GM18951 (cell line): ENCODE measurements at regions not wholly inside any gene's neighbourhood (a gene's known extent, or its start where the extent isn't known, plus 50 kb on each side); places are given as distances from the start of the nearest gene placed in this dataset.
"Not testable (repeated sequence)": the region's sequence is repeated elsewhere in the genome, so short reads cannot be mapped to it uniquely, and the experiment has no call there.

Experiments
- POLR2A ChIP-seq: IDR thresholded peaks from 4 replicates; pipeline ENCODE4 v1.6.1; 2011; ENCODE audit warnings: mild to moderate bottlenecking; ENCODE audit not compliant: insufficient read length, insufficient read depth; ENCODE audit errors: extremely low read depth
- in situ Hi-C: fragments of 300-500 bp; cut with MboI; formaldehyde crosslinking; loops from one replicate; pipeline ENCODE4 v1.12.0; 2022; ENCODE audit warnings: low sequenced_read_pairs, mixed read lengths, inconsistent platforms; ENCODE audit not compliant: unreplicated experiment

GRCh38 chr11:50186146-50186545 lies 153.5 kb downstream of the OR4C45 start:
- in situ Hi-C loops, result no loop called here
- no peak for TF ChIP-seq POLR2A

- in situ Hi-C loops, result no loop called here
- TF ChIP-seq POLR2A, result no peak
Observed at GRCh38 chr11:50187220-50187619, 154.5 kb downstream of the OR4C45 start.

- in situ Hi-C loops, result no loop called here
- TF ChIP-seq POLR2A, result no peak
Observed at GRCh38 chr11:50188040-50188439, 155.4 kb downstream of the OR4C45 start.

- TF ChIP-seq POLR2A, result no peak
- in situ Hi-C loops, result no loop called here
Observed at GRCh38 chr11:50192743-50193142, 160.1 kb downstream of the OR4C45 start.

- in situ Hi-C loops, result no loop called here
- no peak for TF ChIP-seq POLR2A
Observed at GRCh38 chr11:50214376-50214775, 181.7 kb downstream of the OR4C45 start.

- TF ChIP-seq POLR2A, result no peak
- in situ Hi-C loops, result no loop called here
Observed at GRCh38 chr11:50220651-50221050, 188.0 kb downstream of the OR4C45 start.

GRCh38 chr11:50238368-50238767 lies 205.7 kb downstream of the OR4C45 start:
- in situ Hi-C loops, result not testable (repeated sequence)

- no peak for TF ChIP-seq POLR2A
- in situ Hi-C loops, result no loop called here
Observed at GRCh38 chr11:50246183-50246582, 213.5 kb downstream of the OR4C45 start.

- in situ Hi-C loops, result no loop called here
- no peak for TF ChIP-seq POLR2A
Observed at GRCh38 chr11:50246699-50247098, 214.0 kb downstream of the OR4C45 start.

GRCh38 chr11:50247309-50247874 lies 214.7 kb downstream of the OR4C45 start:
- TF ChIP-seq POLR2A, result no peak
- in situ Hi-C loops, result no loop called here

- in situ Hi-C loops, result no loop called here
Observed at GRCh38 chr11:50267851-50268250, 235.2 kb downstream of the OR4C45 start.

GRCh38 chr11:50275133-50275532 lies 242.5 kb downstream of the OR4C45 start:
- in situ Hi-C loops, result no loop called here
- TF ChIP-seq POLR2A, result no peak

More at GRCh38 chr11:50267851-50268250, 235.2 kb downstream of the OR4C45 start:
- no peak for TF ChIP-seq POLR2A

- TF ChIP-seq POLR2A, result no peak
- in situ Hi-C loops, result no loop called here
Observed at GRCh38 chr11:50278756-50279155, 246.1 kb downstream of the OR4C45 start.

- no peak for TF ChIP-seq POLR2A
- in situ Hi-C loops, result no loop called here
Observed at GRCh38 chr11:50298182-50298988, 265.7 kb downstream of the OR4C45 start.

- in situ Hi-C loops, result loop anchor here (25.0 kb wide), 1 partner anchor 193 kb away; no protein-coding TSS in a partner anchor
Observed at GRCh38 chr11:50330723-50331122, 298.0 kb downstream of the OR4C45 start.
